ENCODE measurements at regions not wholly inside any gene's neighbourhood (a gene's known extent, or its start where the extent isn't known, plus 50 kb on each side); places are given as distances from the start of the nearest gene placed in this dataset.

DNA sequence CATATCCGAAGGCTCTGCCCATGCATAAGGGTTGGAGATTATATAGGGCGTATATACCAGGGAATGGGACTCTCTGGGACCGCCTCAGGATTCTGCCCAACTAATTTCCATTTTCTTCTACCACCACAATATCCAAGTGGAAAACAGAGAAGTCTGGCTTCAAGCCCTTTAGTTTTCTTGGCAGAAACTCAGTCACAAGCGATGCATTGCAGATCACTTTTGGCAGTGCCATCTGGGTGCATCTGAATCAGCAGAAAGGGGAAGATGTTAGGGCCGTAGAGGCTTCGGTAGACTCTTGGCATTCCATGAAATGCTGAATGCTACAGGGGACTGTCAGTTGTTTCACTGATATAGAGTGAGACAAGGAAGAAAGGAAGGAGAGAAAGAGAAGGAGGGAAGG, 94.1 kb upstream of the FAM9B start:
- Histone ChIP-seq H3K27ac (no peak overlapping the region), H3K9me3 (no peaks in the 10 kb centered on the region), H3K4me1 (no peaks in the 10 kb centered on the region), H3K27me3 (no peaks in the 10 kb centered on the region), H3K4me3 (no peak overlapping the region), H3K36me3 (replicated peaks in 1 of 2; ENCODE audit: insufficient read depth in 1 of 2, low read depth in 2 of 2) (no peaks in the 10 kb centered on the region)
- DNase-seq (no peak), ATAC-seq (no peak)
- intact Hi-C loops (cut with DNase I) = no loop called here
- WGBS, 2 donors = 83 to 90% methylated on average over 6 of the region's 6 CpGs
- TF ChIP-seq CTCF (IDR thresholded peaks at IDR 0.05) (no peak), POLR2A (IDR thresholded peaks at IDR 0.05) (no peak)

- H3K27ac ChIP-seq = no peak overlapping the region
- intact Hi-C loops (cut with DNase I) = no loop called here
- ATAC-seq (no peak), DNase-seq (no peak)
- no peaks in the 10 kb centered on the region for H3K4me1 ChIP-seq
- no peak overlapping the region for H3K4me3 ChIP-seq
- H3K27me3 ChIP-seq = no peaks in the 10 kb centered on the region
- H3K9me3 ChIP-seq = no peaks in the 10 kb centered on the region
- H3K36me3 ChIP-seq (replicated peaks in 1 of 2; ENCODE audit: insufficient read depth in 1 of 2, low read depth in 2 of 2) = no peaks in the 10 kb centered on the region
- 76 to 86% methylated on average over 8 of the region's 8 CpGs for WGBS, 2 donors
- TF ChIP-seq POLR2A (IDR thresholded peaks at IDR 0.05) (no peak), CTCF (IDR thresholded peaks at IDR 0.05) (no peak)
These were observed 96.1 kb upstream of the FAM9B start for GRCh38 chrX:9130031-9130430.

DNA sequence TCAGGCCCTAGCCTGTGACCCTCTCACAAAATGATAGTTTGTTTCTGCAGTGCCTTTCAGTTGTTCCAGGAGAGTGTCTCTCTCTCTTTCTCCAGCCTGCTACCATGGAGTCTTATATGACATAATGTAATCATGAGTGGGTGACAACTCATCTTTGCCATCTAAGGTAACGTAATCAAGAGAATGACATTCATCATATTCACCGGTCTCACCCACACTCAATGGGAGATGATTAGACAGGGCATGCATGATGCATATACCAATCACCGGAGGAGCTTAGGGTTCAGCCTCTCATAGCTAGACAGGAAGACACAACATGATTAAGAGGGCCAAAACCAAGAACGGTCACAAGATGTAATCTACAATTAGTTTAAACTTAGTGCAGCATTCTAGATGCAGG, 97.1 kb upstream of the FAM9B start:
- intact Hi-C loops (cut with DNase I) = no loop called here
- WGBS, 2 donors = 92 to 100% methylated on average over 1 to 4 of the region's 4 CpGs
- DNase-seq = no peak
- ATAC-seq = no peak
- Histone ChIP-seq H3K4me1 (no peaks in the 10 kb centered on the region), H3K27ac (no peak overlapping the region), H3K4me3 (no peak overlapping the region), H3K27me3 (no peaks in the 10 kb centered on the region), H3K36me3 (replicated peaks in 1 of 2; ENCODE audit: insufficient read depth in 1 of 2, low read depth in 2 of 2) (no peaks in the 10 kb centered on the region), H3K9me3 (no peaks in the 10 kb centered on the region)
- TF ChIP-seq CTCF (IDR thresholded peaks at IDR 0.05) (no peak), POLR2A (IDR thresholded peaks at IDR 0.05) (no peak)

DNA sequence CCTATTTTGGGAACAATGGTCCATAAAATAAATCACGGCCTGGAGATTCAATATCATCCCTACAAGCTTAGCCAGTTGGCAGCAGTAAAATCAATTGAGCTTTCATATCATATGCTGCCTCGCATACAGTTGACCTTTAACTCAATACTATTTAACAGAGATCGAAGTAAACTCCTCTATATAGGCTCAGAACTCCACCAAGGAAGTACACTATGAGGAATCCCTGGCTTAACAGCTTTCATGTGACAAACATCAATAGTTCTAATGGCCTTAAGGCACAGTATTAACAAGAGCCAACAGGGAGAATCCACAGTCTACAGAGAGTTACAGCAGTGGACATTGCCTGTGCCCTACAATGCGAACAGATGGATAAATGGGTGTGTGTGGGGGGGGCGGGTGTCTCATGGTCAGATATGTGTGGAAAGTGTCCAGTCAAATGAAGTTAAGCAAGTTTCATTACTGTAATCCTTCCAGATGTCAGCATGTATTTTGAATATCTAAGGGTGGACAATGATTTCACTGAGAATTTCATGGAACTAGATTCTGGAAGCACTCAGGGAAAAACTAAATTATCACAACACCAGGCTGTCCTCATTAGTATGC, 98.2 kb upstream of the FAM9B start:
- 61 to 77% methylated on average over 5 of the region's 5 CpGs for WGBS, 2 donors
- no peak for TF ChIP-seq CTCF (IDR thresholded peaks at IDR 0.05)
- no peak for TF ChIP-seq POLR2A (IDR thresholded peaks at IDR 0.05)

DNA sequence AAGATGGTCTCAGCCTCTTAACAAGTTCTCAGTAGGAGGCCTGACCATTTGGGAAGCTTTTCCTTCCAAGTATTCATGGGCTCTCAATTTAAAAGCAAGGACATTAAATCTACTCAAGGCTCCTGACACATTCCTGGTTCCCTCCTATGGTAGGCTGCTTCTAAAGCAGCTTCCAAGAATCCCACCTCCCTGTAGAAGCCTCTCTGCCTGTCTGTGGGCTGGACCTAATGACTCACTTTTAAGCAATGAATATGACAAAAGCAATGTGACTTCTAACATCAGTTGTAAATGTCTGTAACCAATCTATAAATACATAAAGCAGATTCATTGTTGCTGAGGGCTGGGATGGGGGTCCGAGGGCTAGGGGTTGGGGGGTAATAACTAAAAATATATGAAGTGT, 99.5 kb upstream of the FAM9B start:
- Histone ChIP-seq H3K9me3 (no peaks in the 10 kb centered on the region), H3K27me3 (no peaks in the 10 kb centered on the region), H3K36me3 (replicated peaks in 1 of 2; ENCODE audit: insufficient read depth in 1 of 2, low read depth in 2 of 2) (no peaks in the 10 kb centered on the region), H3K4me3 (no peak overlapping the region), H3K4me1 (no peaks in the 10 kb centered on the region), H3K27ac (no peak overlapping the region)
- intact Hi-C loops (cut with DNase I) = no loop called here
- ATAC-seq (no peak), DNase-seq (no peak)
- TF ChIP-seq CTCF (IDR thresholded peaks at IDR 0.05) (no peak), POLR2A (IDR thresholded peaks at IDR 0.05) (no peak)
- whole genome bisulfite sequencing, 2 donors = 36% methylated on average over 1 of the region's 1 CpG

More for the DNA sequence above, 98.2 kb upstream of the FAM9B start:
- ATAC-seq = no peak
- Histone ChIP-seq H3K4me1 (no peaks in the 10 kb centered on the region), H3K36me3 (replicated peaks in 1 of 2; ENCODE audit: insufficient read depth in 1 of 2, low read depth in 2 of 2) (no peaks in the 10 kb centered on the region), H3K9me3 (no peaks in the 10 kb centered on the region), H3K27ac (no peak overlapping the region), H3K27me3 (no peaks in the 10 kb centered on the region), H3K4me3 (no peak overlapping the region)
- intact Hi-C loops (cut with DNase I) = no loop called here
- DNase-seq = no peak

All from body of pancreas (tissue), 4 donors.